ENCODE measurements at regions not wholly inside any gene's neighbourhood (a gene's known extent, or its start where the extent isn't known, plus 50 kb on each side); places are given as distances from the start of the nearest gene placed in this dataset.

- no peak for DNase-seq (ENCODE audit: low read depth)
These were observed 94.7 kb upstream of the DIPK2B start for GRCh38 chrX:45295259-45295986.

DNA sequence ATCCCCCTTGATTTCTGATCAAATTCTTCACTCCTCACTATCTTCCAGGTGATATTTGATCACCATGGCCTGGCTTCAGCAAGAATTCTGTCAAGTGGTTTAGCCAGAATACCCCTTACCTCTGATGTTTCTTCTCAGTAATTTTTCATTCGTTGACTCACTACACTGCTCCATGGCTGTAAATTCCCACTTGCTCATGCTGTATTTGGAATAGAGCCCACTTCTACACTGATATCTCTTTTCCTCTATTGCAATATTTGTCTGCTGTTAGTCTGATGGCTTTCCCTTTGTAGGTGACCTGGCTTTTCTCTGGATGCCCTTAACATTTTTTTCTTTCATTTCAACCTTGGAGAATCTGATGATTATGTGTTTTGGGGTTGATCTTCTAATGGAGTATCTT is 73.9 kb upstream of the DIPK2B start:
- no peak for DNase-seq (ENCODE audit: low read depth)

GRCh38 chrX:45267007-45267406 is 66.3 kb upstream of the DIPK2B start:
- DNase-seq (ENCODE audit: low read depth), result no peak

GRCh38 chrX:45266456-45266855 is 65.8 kb upstream of the DIPK2B start:
- DNase-seq (ENCODE audit: low read depth), result no peak

DNA sequence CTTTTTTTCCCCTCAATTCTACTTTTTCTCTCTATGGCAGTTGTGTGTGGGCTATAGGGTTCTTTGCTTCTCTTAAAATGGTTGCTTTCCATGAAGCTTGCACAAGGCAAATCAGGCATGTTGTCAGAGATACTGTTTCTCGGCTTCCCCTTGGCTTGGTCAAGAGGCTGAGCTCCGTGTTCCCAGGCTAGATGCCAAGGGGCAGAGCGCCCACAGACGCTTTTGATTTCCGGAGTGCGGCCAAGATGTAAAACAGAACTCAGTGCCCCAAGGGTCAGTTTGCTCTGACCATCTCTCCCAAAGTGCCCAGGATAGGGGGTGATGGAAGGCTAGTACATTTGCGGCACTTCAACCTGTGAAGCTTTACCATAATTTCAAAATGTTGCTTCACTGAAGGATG is 64.2 kb upstream of the DIPK2B start:
- no peak for DNase-seq (ENCODE audit: low read depth)

DNA sequence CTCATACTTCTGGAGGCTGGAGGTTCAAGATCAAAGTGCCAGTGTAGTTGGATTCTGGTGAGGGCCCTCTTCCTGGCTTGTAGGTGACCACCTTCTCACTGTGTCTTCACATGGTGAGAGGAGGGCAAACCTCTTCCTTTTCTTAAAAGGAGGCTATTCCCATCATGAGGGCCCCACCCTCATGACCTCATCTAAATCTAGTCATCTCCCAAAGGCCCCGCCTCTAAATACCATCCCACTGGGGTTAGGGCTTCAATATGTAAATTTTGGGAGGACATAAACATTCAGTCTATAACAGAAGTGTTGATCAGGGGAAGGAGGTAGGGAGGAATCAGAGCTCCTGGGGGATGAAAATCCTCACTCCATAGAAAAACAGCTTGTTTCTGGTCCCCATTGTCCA is 60.8 kb upstream of the DIPK2B start:
- no peak for DNase-seq (ENCODE audit: low read depth)

DNA sequence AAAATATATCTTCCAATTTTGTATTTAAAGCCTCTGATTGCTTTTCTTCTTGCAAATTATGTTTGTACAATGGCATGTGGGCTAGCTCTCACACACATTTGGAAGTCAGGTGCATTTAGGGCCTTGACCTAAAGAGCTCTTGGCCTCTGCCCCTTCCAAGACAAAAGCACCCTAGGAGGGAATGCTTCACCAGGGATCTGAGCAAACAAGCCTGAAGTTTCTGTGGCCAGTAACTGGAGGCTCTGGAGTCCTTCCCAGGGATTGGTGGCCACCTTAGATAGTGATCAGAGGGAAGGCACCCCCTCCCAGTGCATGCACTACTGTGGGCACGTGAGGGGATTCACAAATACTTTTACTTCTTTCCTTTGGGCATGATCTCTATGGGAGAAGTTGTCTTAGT is 60.3 kb upstream of the DIPK2B start:
- DNase-seq (ENCODE audit: low read depth), result no peak

GRCh38 chrX:45258731-45259402 is 58.2 kb upstream of the DIPK2B start:
- DNase-seq (ENCODE audit: low read depth), result no peak
